Naive thymus-derived CD4-positive, alpha-beta T cell (primary cell): ENCODE measurements at regions not wholly inside any gene's neighbourhood (a gene's known extent, or its start where the extent isn't known, plus 50 kb on each side); places are given as distances from the start of the nearest gene placed in this dataset.

Source experiments
- ATAC-seq: fragments of 150-1000 bp; cut with Tn5 transposase; 2 replicates; pipeline ENCODE4 v1.10.0; 2021; ENCODE audit warnings: mild to moderate bottlenecking, moderate library complexity
- CTCF ChIA-PET: fragments of 350-600 bp; sonication (Branson Sonifier 250); formaldehyde crosslinking; loops from one replicate; lab custom pipeline; 2021; ENCODE audit warnings: antibody characterized with exemption; lab: Charles Lee
- POLR2A ChIA-PET: fragments of 350-600 bp; sonication (Branson Sonifier 250); formaldehyde crosslinking; loops from one replicate; lab custom pipeline; 2021; ENCODE audit warnings: antibody characterized with exemption, inconsistent platforms; lab: Charles Lee
- DNase-seq, 9 donors: peaks; one replicate each; pipeline versions ENCODE4 v3.0.0 to v3.0.0-alpha.2; 2020 to 2022; ENCODE audit warnings: mixed read lengths in 1 of 9
- H3K27ac ChIP-seq: one replicate; pipeline ENCODE4 v1.7.0; 2013; ENCODE audit warnings: mild to moderate bottlenecking, low read depth, low read length, moderate library complexity
- H3K27me3 ChIP-seq, 2 donors: one replicate each; pipeline ENCODE4 v1.7.0; 2013; ENCODE audit warnings: low read length in 2 of 2, mild to moderate bottlenecking in 2 of 2, moderate library complexity in 2 of 2; ENCODE audit not compliant: control insufficient read depth in 2 of 2, insufficient read depth in 2 of 2
- H3K36me3 ChIP-seq, 3 experiments: 1 replicate in 2 of 3; 2 replicates in 1 of 3; pipeline ENCODE4 v1.7.0; 2013; ENCODE audit warnings: low read length in 3 of 3, mild to moderate bottlenecking in 3 of 3, moderate library complexity in 1 of 3; ENCODE audit not compliant: insufficient read depth in 3 of 3, control insufficient read depth in 2 of 3
- H3K4me1 ChIP-seq, 2 donors: one replicate each; pipeline ENCODE4 v1.7.0; 2013; ENCODE audit warnings: low read length in 2 of 2, mild to moderate bottlenecking in 2 of 2, moderate library complexity in 1 of 2; ENCODE audit not compliant: control insufficient read depth in 2 of 2, insufficient read depth in 2 of 2
- H3K4me3 ChIP-seq: 2 replicates; pipeline ENCODE4 v1.7.0; 2013; ENCODE audit warnings: mild to moderate bottlenecking, low read length
- H3K9me3 ChIP-seq, 3 experiments: 1 replicate in 2 of 3; 2 replicates in 1 of 3; pipeline ENCODE4 v1.7.0; 2013; ENCODE audit warnings: low read length in 3 of 3; ENCODE audit not compliant: control insufficient read depth in 2 of 3
- H3K27ac Mint-ChIP-seq, 9 donors: one replicate each; pipeline ENCODE4 v1.8.0; 2020 to 2022; ENCODE audit warnings: mixed read lengths in 9 of 9, mild to moderate bottlenecking in 8 of 9, moderate library complexity in 5 of 9, inconsistent platforms in 2 of 9
- H3K27me3 Mint-ChIP-seq, 5 donors: one replicate each; pipeline ENCODE4 v1.8.0; 2021 to 2022; ENCODE audit warnings: mixed read lengths in 5 of 5, mild to moderate bottlenecking in 1 of 5
- H3K36me3 Mint-ChIP-seq, 5 donors: one replicate each; pipeline ENCODE4 v1.8.0; 2020 to 2022; ENCODE audit warnings: mixed read lengths in 5 of 5, mild to moderate bottlenecking in 3 of 5, inconsistent platforms in 1 of 5
- H3K4me1 Mint-ChIP-seq, 7 donors: one replicate each; pipeline ENCODE4 v1.8.0; 2020 to 2022; ENCODE audit warnings: mixed read lengths in 7 of 7, mild to moderate bottlenecking in 3 of 7, inconsistent platforms in 1 of 7
- H3K4me3 Mint-ChIP-seq, 10 donors: one replicate each; pipeline ENCODE4 v1.8.0; 2020 to 2022; ENCODE audit warnings: mild to moderate bottlenecking in 10 of 10, mixed read lengths in 10 of 10, moderate library complexity in 6 of 10, inconsistent platforms in 2 of 10
- H3K9me3 Mint-ChIP-seq, 11 donors: one replicate each; pipeline ENCODE4 v1.8.0; 2020 to 2022; ENCODE audit warnings: mixed read lengths in 11 of 11, mild to moderate bottlenecking in 4 of 11, inconsistent platforms in 1 of 11, moderate library complexity in 1 of 11
- intact Hi-C, 2 donors: fragments of 100-400 bp; cut with micrococcal nuclease; formaldehyde crosslinking; loops; one replicate each; pipeline ENCODE4 v1.15.1; 2023

DNA sequence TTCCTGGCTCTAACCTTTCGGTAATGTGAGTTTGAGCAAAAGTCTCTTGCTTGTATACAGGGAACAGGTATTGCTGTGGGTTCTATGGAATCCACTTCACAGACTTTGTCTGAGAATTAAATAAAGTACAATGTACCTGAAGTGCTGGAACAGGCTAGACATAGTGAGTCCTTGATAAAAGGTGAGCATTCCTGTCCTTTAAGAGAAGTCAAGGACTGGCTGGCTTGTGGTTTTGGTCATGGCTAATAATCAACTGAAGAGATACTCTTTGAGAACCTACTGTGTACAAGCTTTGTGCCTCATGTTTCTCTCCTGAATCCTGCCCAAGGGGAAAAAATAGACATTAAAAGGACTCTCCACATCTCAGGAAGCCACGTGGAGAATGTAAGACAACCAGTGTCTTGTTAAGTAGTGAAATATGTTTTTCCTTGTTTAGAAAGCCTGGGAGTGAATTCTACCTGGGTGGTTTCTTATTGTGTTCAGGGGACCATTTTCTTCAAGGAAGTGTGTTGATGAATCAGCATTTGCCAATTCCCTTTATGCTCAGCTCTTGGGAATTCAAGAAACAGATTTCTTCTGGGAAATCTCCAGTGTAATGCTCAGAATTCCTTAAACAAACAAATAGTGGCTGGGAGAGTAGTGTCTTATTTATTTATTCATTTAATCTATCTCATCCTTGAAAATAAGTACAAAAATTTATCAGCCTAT is 55.2 kb upstream of the PLD5 start:
- Mint-ChIP-seq H3K36me3 (no peaks in the 10 kb centered on the region), H3K4me3 (no peak overlapping the region), H3K9me3 (peaks cover 0 to 9% (median 3%) of the 10 kb centered on the region in 11 donors), H3K27me3 (peaks cover 0 to under 1% (median 0%) of the 10 kb centered on the region in 5 donors), H3K4me1 (no peaks in the 10 kb centered on the region), H3K27ac (no peak overlapping the region)
- intact Hi-C loops: no loop called here
- POLR2A ChIA-PET: no interaction called here
- H3K4me3 ChIP-seq: no peak overlapping the region
- DNase-seq (no peak), ATAC-seq (no peak)
- CTCF ChIA-PET: no interaction called here
- H3K9me3 ChIP-seq: no peaks in the 10 kb centered on the region
- H3K4me1 ChIP-seq: no peaks in the 10 kb centered on the region
- no peaks in the 10 kb centered on the region for H3K36me3 ChIP-seq
- H3K27ac ChIP-seq: no peak overlapping the region
- no peaks in the 10 kb centered on the region for H3K27me3 ChIP-seq
